DND-41 (cell line): ENCODE measurements at regions not wholly inside any gene's neighbourhood (a gene's known extent, or its start where the extent isn't known, plus 50 kb on each side); places are given as distances from the start of the nearest gene placed in this dataset.
A peak's percentile ranks its signal among the peaks of the same experiment; 100 is the strongest.
"Not testable (repeated sequence)": the region's sequence is repeated elsewhere in the genome, so short reads cannot be mapped to it uniquely, and the experiment has no call there.

Experiments used
- ATAC-seq: fragments of 200-7000 bp; cut with Tn5 transposase; 3 replicates; pipeline ENCODE4 v1.9.1; 2021; ENCODE audit warnings: low read depth; ENCODE audit not compliant: insufficient read depth
- DNase-seq: peaks from one replicate; pipeline ENCODE4 v3.0.0-alpha.2; 2020
- H2AFZ ChIP-seq: 2 replicates; pipeline ENCODE4 v1.6.0; 2012; ENCODE audit warnings: low read depth, low read length
- H3K27ac ChIP-seq: 2 replicates; pipeline ENCODE4 v1.5.1; 2012; ENCODE audit warnings: low read length, inconsistent platforms
- H3K27me3 ChIP-seq: fragments of 200-600 bp; sonication (generic); 2 replicates; pipeline ENCODE4 v1.6.0; 2012; ENCODE audit warnings: low read length, mild to moderate bottlenecking, inconsistent platforms; ENCODE audit not compliant: insufficient read depth, poor library complexity
- H3K36me3 ChIP-seq: 2 replicates; pipeline ENCODE4 v1.5.1; 2012; ENCODE audit warnings: low read length, inconsistent platforms; ENCODE audit not compliant: insufficient read depth
- H3K4me1 ChIP-seq: 2 replicates; pipeline ENCODE4 v1.5.1; 2012; ENCODE audit warnings: mild to moderate bottlenecking, low read length; ENCODE audit not compliant: insufficient read depth
- H3K4me2 ChIP-seq: 2 replicates; pipeline ENCODE4 v1.6.0; 2012; ENCODE audit warnings: mild to moderate bottlenecking, moderate library complexity, low read length, inconsistent platforms; ENCODE audit not compliant: insufficient read depth
- H3K4me3 ChIP-seq, 2 experiments: fragments of 200-600 bp in 1 of 2; shearing (Covaris generic) in 1 of 2; 2 replicates each; pipeline ENCODE4 v1.5.1; 2012 to 2016; ENCODE audit warnings: inconsistent platforms in 2 of 2, low read length in 2 of 2, mild to moderate bottlenecking in 2 of 2, low read depth in 1 of 2, moderate library complexity in 1 of 2
- H3K79me2 ChIP-seq: 2 replicates; pipeline ENCODE4 v1.6.0; 2012; ENCODE audit warnings: low read length, inconsistent platforms; ENCODE audit not compliant: insufficient read depth
- H3K9ac ChIP-seq: 2 replicates; pipeline ENCODE4 v1.6.0; 2012; ENCODE audit warnings: low read depth, mild to moderate bottlenecking, inconsistent platforms, low read length, moderate library complexity
- H3K9me3 ChIP-seq: 2 replicates; pipeline ENCODE4 v1.5.1; 2012; ENCODE audit warnings: low read length, moderate library complexity, mild to moderate bottlenecking, inconsistent platforms; ENCODE audit not compliant: insufficient read depth, severe bottlenecking
- H4K20me1 ChIP-seq: 2 replicates; pipeline ENCODE4 v1.6.0; 2012; ENCODE audit warnings: low read length; ENCODE audit not compliant: insufficient read depth
- EZH2 ChIP-seq: IDR thresholded peaks from 3 replicates; pipeline ENCODE4 v1.6.1; 2012; ENCODE audit warnings: borderline replicate concordance, low read depth, mild to moderate bottlenecking, moderate library complexity, low read length, inconsistent platforms; ENCODE audit not compliant: severe bottlenecking
- TF ChIP-seq, protein P1 (sequence below): IDR thresholded peaks from 2 replicates; pipeline ENCODE4 v1.5.1; 2012; ENCODE audit warnings: borderline replicate concordance, low read length, moderate library complexity, mild to moderate bottlenecking; ENCODE audit not compliant: poor library complexity, severe bottlenecking; ENCODE audit errors: extremely low read depth

DNA sequence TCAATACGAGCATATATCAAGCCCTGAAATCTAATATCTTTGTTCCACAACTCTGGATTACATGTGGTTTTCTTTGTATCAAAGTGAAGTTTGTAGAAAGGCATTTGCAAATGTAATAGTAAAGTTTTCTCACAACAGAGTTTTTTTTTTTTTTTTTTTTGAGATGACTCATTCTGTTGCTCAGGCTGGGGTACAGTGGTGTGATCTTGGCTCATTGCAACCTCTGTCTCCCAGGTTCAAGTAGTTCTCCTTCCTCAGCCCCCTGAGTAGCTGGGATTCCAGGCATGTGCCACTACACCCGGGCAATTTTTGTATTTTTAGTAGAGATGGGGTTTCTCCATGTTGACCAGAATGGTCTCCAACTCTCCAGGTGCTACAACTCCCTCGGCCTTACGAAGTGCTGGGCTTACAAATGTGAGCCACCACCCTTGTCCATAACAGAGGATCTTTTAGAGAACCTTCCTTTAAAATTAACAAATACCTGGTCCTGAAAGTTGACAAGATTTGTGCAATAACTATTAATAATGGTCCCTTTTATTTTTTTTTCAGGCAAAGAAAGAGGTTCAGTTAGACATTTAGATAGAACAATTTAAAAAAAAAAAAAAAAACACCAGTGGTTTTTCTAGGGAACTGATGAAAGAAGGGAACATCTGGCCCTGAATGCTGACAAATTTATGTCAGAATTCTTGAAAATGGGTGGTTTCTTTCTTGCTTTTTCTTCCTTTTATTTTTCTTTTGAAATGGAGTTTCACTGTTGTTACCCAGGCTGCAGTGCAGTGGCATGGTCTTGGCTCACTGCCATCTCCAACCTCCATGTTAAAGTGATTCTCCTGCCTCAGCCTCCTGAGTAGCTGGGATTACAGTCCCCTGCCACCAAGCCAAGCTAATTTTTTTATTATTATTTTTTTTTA lies 278.5 kb downstream of the RPS4Y2 start:
- Histone ChIP-seq H2AFZ (no peak overlapping the region), H3K4me1 (peaks cover 29% of the 10 kb centered on the region), H3K36me3 (no peaks in the 10 kb centered on the region), H4K20me1 (no peaks in the 10 kb centered on the region), H3K27ac (peak overlapping the region; percentile 60; the same call in 1 of the 2 replicates), H3K4me3 (no peak overlapping the region), H3K27me3 (no peaks in the 10 kb centered on the region), H3K9me3 (no peaks in the 10 kb centered on the region), H3K4me2 (no peak overlapping the region), H3K79me2 (no peaks in the 10 kb centered on the region), H3K9ac (no peak overlapping the region)
- ATAC-seq (peak; percentile 67), DNase-seq (peak; percentile 50)
- TF ChIP-seq, protein P1, sequence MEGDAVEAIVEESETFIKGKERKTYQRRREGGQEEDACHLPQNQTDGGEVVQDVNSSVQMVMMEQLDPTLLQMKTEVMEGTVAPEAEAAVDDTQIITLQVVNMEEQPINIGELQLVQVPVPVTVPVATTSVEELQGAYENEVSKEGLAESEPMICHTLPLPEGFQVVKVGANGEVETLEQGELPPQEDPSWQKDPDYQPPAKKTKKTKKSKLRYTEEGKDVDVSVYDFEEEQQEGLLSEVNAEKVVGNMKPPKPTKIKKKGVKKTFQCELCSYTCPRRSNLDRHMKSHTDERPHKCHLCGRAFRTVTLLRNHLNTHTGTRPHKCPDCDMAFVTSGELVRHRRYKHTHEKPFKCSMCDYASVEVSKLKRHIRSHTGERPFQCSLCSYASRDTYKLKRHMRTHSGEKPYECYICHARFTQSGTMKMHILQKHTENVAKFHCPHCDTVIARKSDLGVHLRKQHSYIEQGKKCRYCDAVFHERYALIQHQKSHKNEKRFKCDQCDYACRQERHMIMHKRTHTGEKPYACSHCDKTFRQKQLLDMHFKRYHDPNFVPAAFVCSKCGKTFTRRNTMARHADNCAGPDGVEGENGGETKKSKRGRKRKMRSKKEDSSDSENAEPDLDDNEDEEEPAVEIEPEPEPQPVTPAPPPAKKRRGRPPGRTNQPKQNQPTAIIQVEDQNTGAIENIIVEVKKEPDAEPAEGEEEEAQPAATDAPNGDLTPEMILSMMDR: no peak
- TF ChIP-seq EZH2: no peak

DNA sequence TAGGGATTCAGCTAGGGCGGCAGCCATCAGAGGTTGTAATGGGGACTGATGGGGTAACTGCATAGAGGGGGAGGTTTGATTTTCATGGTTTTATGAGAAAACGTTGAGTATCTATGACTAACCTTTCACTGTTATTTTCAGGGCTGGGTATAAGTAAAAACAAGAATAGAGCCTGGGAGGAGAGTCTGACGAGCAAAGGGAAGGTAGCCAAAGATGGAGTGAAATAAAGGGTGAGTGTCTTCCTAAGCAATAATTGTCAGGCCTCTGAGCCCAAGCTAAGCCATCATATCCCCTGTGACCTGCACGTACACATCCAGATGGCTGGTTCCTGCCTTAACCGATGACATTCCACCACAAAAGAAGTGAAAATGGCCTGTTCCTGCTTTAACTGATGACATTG lies 281.5 kb downstream of the RPS4Y2 start:
- not testable (repeated sequence) for H3K4me2 ChIP-seq, H3K9ac ChIP-seq, H3K36me3 ChIP-seq, H3K4me3 ChIP-seq, ATAC-seq, DNase-seq, H3K27ac ChIP-seq, H3K27me3 ChIP-seq, H2AFZ ChIP-seq, H3K79me2 ChIP-seq, H3K9me3 ChIP-seq, H4K20me1 ChIP-seq
- H3K4me1 ChIP-seq: peaks cover 29% of the 10 kb centered on the region

DNA sequence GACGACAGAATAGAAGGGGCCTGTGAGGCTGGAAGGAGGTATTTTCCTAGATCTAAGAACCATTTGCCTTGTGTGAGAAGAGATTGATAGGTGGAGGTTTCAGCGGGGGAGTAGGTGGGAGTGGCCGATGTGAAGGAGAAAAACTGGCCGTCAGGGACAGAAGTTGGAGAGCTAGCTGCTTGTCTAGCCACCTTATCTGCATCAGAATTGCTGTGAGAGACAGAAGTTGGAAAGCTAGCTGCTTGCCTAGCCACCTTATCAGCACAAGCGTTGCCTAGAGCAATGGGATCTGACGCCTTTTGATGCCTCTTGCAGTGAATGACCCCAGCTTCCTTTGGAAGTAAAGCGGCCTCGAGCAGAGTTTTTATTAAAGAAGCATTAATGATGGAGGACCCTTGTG lies 283.9 kb downstream of the RPS4Y2 start:
- Histone ChIP-seq H3K27ac (no peak overlapping the region), H3K36me3 (no peaks in the 10 kb centered on the region), H2AFZ (no peak overlapping the region), H3K4me3 (no peak overlapping the region), H3K27me3 (no peaks in the 10 kb centered on the region), H3K4me1 (peaks cover 9% of the 10 kb centered on the region), H3K4me2 (no peak overlapping the region), H3K79me2 (no peaks in the 10 kb centered on the region), H4K20me1 (no peaks in the 10 kb centered on the region), H3K9ac (no peak overlapping the region), H3K9me3 (no peaks in the 10 kb centered on the region)
- TF ChIP-seq, protein P1: no peak
- TF ChIP-seq EZH2: no peak
- ATAC-seq: no peak
- no peak for DNase-seq

DNA sequence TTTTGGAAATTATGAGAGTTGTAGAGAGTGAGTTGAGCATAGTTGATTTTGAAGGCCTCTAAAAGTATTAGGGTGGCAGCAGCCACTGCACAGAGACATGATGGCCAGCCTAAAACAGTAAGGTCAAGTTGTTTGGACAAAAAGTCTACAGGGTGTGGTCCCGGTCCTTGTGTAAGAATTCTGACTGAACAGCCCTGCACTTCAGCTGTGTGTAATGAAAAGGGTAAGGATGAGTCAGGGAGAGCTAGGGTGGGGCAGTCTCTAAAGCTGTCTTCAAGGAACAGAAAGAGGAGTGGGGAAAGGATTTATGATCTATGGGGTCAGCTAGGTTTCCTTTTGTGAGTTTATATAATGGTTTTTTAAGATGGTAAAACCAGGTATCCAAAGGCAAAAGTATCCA lies 284.8 kb downstream of the RPS4Y2 start:
- H2AFZ ChIP-seq, H4K20me1 ChIP-seq, H3K4me1 ChIP-seq, H3K27me3 ChIP-seq, H3K27ac ChIP-seq, ATAC-seq, H3K9me3 ChIP-seq, H3K4me2 ChIP-seq, H3K4me3 ChIP-seq, H3K36me3 ChIP-seq, DNase-seq, H3K79me2 ChIP-seq, H3K9ac ChIP-seq: not testable (repeated sequence)
